Heart right ventricle (tissue), 16 donors: ENCODE measurements at regions not wholly inside any gene's neighbourhood (a gene's known extent, or its start where the extent isn't known, plus 50 kb on each side); places are given as distances from the start of the nearest gene placed in this dataset.

Experiments
- ATAC-seq, 8 donors: fragments of 200-7000 bp; cut with Tn5 transposase; one replicate each; pipeline ENCODE4 v1.9.1; 2020; ENCODE audit warnings: mild to moderate bottlenecking in 8 of 8, moderate library complexity in 8 of 8, moderate number of reproducible peaks in 1 of 8
- DNase-seq, 2 donors: peaks; one replicate each; pipeline ENCODE4 v3.0.0-alpha.2; 2020
- H3K27ac ChIP-seq, 10 donors: fragments of 200-600 bp; sonication (generic) in 2 of 10; one replicate each; pipeline versions ENCODE4 v1.5.0 to v1.8.0; 2020 to 2022; ENCODE audit warnings: mild to moderate bottlenecking in 3 of 10
- H3K27me3 ChIP-seq, 7 donors: fragments of 200-600 bp; one replicate each; pipeline ENCODE4 v1.8.0; 2021 to 2022; ENCODE audit warnings: mild to moderate bottlenecking in 2 of 7
- H3K36me3 ChIP-seq, 9 donors: fragments of 200-600 bp; sonication (generic) in 1 of 9; one replicate each; pipeline versions ENCODE4 v1.5.0 to v1.8.0; 2020 to 2022; ENCODE audit warnings: mild to moderate bottlenecking in 2 of 9
- H3K4me1 ChIP-seq, 9 donors: fragments of 200-600 bp; sonication (generic) in 1 of 9; one replicate each; pipeline versions ENCODE4 v1.5.0 to v1.8.0; 2020 to 2022; ENCODE audit warnings: mild to moderate bottlenecking in 4 of 9
- H3K4me3 ChIP-seq, 10 donors: fragments of 200-600 bp; sonication (generic) in 2 of 10; one replicate each; pipeline versions ENCODE4 v1.5.0 to v1.8.0; 2020 to 2022; ENCODE audit warnings: mild to moderate bottlenecking in 7 of 10, moderate library complexity in 2 of 10
- H3K9me3 ChIP-seq, 11 donors: fragments of 200-600 bp in 10 of 11; sonication (generic) in 2 of 11; one replicate each; pipeline versions ENCODE4 v1.5.0 to v1.8.0; 2013 to 2022; ENCODE audit warnings: mild to moderate bottlenecking in 2 of 11, control low read depth in 1 of 11, moderate library complexity in 1 of 11
- WGBS, 2 donors: extraction: QIAGEN DNeasy Blood & Tissue Kit; methylation state at CpG; one replicate each; pipeline ENCODE4 v1.1.7; 2013; ENCODE audit warnings: inconsistent platforms in 1 of 2; 5-methylcytosine and 5-hydroxymethylcytosine counted together
- intact Hi-C, 10 donors: fragments of 100-400 bp; cut with DNase I; formaldehyde crosslinking; loops; one replicate each; pipeline versions ENCODE4 v1.11.1 to v1.14.2; 2022
- TF ChIP-seq, protein P1 (sequence below), 9 donors: fragments of 200-600 bp; sonication (generic) in 2 of 9; IDR thresholded peaks; one replicate each; pipeline versions ENCODE4 v1.5.0 to v1.8.0; 2021 to 2022; ENCODE audit warnings: antibody characterized with exemption in 9 of 9, mild to moderate bottlenecking in 5 of 9, moderate library complexity in 1 of 9
- donor health status: Arrhythmogenic right ventricular cardiomyopathy.
- donor health status: ischemic (EF 13 %, LVEDD 7.1; RV severe dilation, severe dysfunction).
- donor health status: healthy with polysubstance abuse.
- donor health status: DM: no; HTN: yes; CAD: no.
- donor health status: DM: no; HTN: no; CAD: no.
- donor health status: ischemic (EF 25% LVEDD 6.9; RV normal size, moderate dysfunction).
- donor health status: ischemic (EF 25% LVEDD 5.7; RV mildly dilated, moderate dysfunction).
- donor health status: healthy.
- donor health status: DM: yes; HTN: yes; CAD: no.
- donor health status: Ischemic cardiomyopathy.
- donor health status: ischemic (EF 35%, LVEDD 5.7; RV mildly dilated, moderate dysfunction).
- donor health status: nonischemic (EF 11% LVEDD 7.7; RV severe dilation, severe dysfunction).
- donor health status: DM: yes; HTN: yes; CAD: no.
- donor health status: PGD.
- donor health status: ischemic (EF 29% LVEDD 5.4; RV normal size, mild dysfunction).
- donor health status: nonischemic (EF 23%, LVEDD 6.1; RV moderate dilation, normal function).

DNA sequence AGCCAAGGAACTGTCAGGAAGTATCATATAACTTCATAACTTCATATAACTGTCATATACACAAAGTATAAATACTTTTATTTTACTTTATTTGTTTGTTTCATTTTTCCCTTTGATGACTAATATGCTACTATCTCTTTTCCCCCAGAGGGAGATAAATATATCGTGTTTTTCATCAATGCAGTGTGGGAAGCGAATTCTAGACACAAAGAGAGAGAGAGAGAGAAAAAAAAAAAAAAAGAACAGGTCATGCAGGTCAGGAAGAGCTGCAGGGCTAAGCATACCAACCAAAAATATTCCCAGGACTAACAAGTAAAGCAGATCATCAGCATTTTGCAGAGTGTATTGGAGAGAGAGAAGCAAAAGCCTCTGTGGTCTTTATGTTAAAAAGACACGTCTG, 1849.2 kb downstream of the STIM2 start:
- WGBS, 2 donors: 40 to 45% methylated on average over 3 of the region's 3 CpGs
- no peaks in the 10 kb centered on the region for H3K36me3 ChIP-seq

DNA sequence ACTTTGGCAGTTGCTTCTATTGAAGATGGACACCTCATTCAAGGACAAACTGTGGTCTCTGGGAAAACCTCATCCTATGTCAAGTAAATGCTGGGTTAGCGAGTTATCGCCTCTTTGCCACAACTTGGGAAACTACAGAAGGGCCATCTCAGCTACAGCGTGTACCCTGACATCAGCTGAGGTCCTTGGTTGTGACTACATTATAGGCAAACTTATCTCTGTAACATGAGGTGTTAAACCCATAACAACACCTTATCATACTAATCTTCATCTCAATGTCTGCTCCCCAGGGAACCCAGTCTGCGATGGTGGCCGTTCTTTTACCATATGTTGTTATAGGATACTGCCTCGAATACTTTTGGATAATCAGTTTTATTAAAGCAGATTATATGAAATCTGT, 1862.7 kb downstream of the STIM2 start:
- Histone ChIP-seq H3K27ac (no peak overlapping the region), H3K4me3 (no peak overlapping the region), H3K36me3 (no peaks in the 10 kb centered on the region), H3K4me1 (no peaks in the 10 kb centered on the region), H3K9me3 (peaks cover 0 to 9% (median 0%) of the 10 kb centered on the region in 11 donors), H3K27me3 (no peaks in the 10 kb centered on the region)
- TF ChIP-seq, protein P1, sequence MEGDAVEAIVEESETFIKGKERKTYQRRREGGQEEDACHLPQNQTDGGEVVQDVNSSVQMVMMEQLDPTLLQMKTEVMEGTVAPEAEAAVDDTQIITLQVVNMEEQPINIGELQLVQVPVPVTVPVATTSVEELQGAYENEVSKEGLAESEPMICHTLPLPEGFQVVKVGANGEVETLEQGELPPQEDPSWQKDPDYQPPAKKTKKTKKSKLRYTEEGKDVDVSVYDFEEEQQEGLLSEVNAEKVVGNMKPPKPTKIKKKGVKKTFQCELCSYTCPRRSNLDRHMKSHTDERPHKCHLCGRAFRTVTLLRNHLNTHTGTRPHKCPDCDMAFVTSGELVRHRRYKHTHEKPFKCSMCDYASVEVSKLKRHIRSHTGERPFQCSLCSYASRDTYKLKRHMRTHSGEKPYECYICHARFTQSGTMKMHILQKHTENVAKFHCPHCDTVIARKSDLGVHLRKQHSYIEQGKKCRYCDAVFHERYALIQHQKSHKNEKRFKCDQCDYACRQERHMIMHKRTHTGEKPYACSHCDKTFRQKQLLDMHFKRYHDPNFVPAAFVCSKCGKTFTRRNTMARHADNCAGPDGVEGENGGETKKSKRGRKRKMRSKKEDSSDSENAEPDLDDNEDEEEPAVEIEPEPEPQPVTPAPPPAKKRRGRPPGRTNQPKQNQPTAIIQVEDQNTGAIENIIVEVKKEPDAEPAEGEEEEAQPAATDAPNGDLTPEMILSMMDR (IDR thresholded peaks at IDR 0.05): no peak
- ATAC-seq (no peak), DNase-seq (no peak)
- 67 to 72% methylated on average over 6 of the region's 6 CpGs for WGBS, 2 donors
- intact Hi-C loops: no loop called here

More for the DNA sequence above, 1849.2 kb downstream of the STIM2 start:
- intact Hi-C loops: loop anchor here in 1 of 10 donors (10.0 kb wide), 1 partner anchor 775 kb away; no protein-coding TSS in a partner anchor
- Histone ChIP-seq H3K27ac (no peak overlapping the region), H3K4me1 (no peaks in the 10 kb centered on the region), H3K9me3 (peaks cover 0 to 12% (median 0%) of the 10 kb centered on the region in 11 donors), H3K4me3 (no peak overlapping the region), H3K27me3 (no peaks in the 10 kb centered on the region)
- TF ChIP-seq, protein P1 (IDR thresholded peaks at IDR 0.05): no peak
- no peak for ATAC-seq
- no peak for DNase-seq

GRCh38 chr4:28724239-28724638, 1863.6 kb downstream of the STIM2 start:
- Histone ChIP-seq H3K9me3 (peaks cover 0 to 9% (median 0%) of the 10 kb centered on the region in 11 donors), H3K27ac (no peak overlapping the region), H3K4me3 (no peak overlapping the region), H3K36me3 (no peaks in the 10 kb centered on the region), H3K4me1 (no peaks in the 10 kb centered on the region), H3K27me3 (no peaks in the 10 kb centered on the region)
- no peak for ATAC-seq
- DNase-seq: no peak
- TF ChIP-seq, protein P1 (IDR thresholded peaks at IDR 0.05): no peak
- 94 to 100% methylated on average over 1 of the region's 1 CpG for WGBS, 2 donors
- intact Hi-C loops: no loop called here

GRCh38 chr4:28730304-28730703, 1869.7 kb downstream of the STIM2 start:
- Histone ChIP-seq H3K4me1 (no peaks in the 10 kb centered on the region), H3K27me3 (no peaks in the 10 kb centered on the region), H3K4me3 (no peak overlapping the region), H3K36me3 (no peaks in the 10 kb centered on the region), H3K9me3 (peaks cover 0 to 17% (median 0%) of the 10 kb centered on the region in 11 donors), H3K27ac (no peak overlapping the region)
- DNase-seq (no peak), ATAC-seq (no peak)
- intact Hi-C loops: loop anchor here in 1 of 10 donors (10.0 kb wide), 1 partner anchor 816 kb away; no protein-coding TSS in a partner anchor
- WGBS, 2 donors: 50 to 67% methylated on average over 2 of the region's 2 CpGs
- TF ChIP-seq, protein P1 (IDR thresholded peaks at IDR 0.05): no peak
